ENCODE measurements at regions not wholly inside any gene's neighbourhood (a gene's known extent, or its start where the extent isn't known, plus 50 kb on each side); places are given as distances from the start of the nearest gene placed in this dataset.

- DNase-seq = no peak
These were observed 453.3 kb downstream of the KIF16B start for GRCh38 chr20:16119909-16120308.

- DNase-seq = no peak
These were observed 457.2 kb downstream of the KIF16B start for GRCh38 chr20:16115911-16116552.

- no peak for DNase-seq
These were observed 459.5 kb downstream of the KIF16B start for GRCh38 chr20:16113736-16114135.

- DNase-seq = no peak
These were observed 461.3 kb downstream of the KIF16B start for GRCh38 chr20:16111852-16112412.

GRCh38 chr20:16111172-16111832 is 461.9 kb downstream of the KIF16B start:
- no peak for DNase-seq

GRCh38 chr20:16107172-16107870 is 465.9 kb downstream of the KIF16B start:
- DNase-seq = no peak

GRCh38 chr20:16106191-16106849 is 466.9 kb downstream of the KIF16B start:
- no peak for DNase-seq

- no peak for DNase-seq
These were observed 468.5 kb downstream of the KIF16B start for GRCh38 chr20:16104783-16105182.
